HG02884 (cell line): ENCODE measurements at regions not wholly inside any gene's neighbourhood (a gene's known extent, or its start where the extent isn't known, plus 50 kb on each side); places are given as distances from the start of the nearest gene placed in this dataset.

Experiments used
- ATAC-seq: cut with Tn5 transposase; IDR thresholded peaks from one replicate; pipeline ENCODE4 v1.9.1; 2021; ENCODE audit warnings: mild to moderate bottlenecking, moderate library complexity; ENCODE audit not compliant: unreplicated experiment

DNA sequence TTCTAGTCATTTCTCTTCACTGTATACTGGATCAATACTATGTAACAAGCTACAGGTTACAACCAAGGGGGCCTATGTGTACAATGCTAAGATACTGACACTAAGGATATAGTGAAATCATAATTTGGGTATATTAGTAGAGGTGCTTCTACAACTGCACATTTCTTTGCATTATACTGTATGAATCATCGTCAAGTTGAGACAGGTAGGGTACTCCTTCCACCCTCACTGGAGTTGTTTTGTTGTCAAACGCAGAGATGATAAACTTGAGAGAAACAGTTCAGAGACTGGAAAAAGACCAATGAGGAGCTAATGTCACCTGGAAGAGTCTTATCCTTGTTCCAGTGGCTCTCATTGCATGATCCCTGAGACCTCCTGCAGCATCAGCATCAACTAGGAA, 208.2 kb upstream of the PRPS1L1 start:
- ATAC-seq, result no peak

DNA sequence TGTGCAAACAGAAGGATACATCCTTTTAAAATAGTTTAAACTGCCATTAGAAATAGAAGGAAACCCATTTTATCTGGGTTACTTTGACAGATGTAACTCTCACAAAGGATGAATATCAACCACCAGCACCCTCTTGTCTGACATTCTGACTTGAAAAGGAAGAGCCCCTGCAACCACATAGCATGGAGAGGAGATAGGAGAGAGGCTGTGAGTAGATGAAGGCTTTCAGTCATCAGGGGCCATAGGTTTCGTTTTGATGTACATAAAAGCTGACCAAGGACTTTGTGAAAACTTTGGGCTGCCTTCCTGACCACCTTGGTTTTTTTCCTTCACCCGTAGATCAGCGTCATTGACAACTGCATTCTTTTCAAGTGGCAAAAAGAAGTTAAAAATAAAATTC, 211.6 kb upstream of the PRPS1L1 start:
- ATAC-seq, result no peak

DNA sequence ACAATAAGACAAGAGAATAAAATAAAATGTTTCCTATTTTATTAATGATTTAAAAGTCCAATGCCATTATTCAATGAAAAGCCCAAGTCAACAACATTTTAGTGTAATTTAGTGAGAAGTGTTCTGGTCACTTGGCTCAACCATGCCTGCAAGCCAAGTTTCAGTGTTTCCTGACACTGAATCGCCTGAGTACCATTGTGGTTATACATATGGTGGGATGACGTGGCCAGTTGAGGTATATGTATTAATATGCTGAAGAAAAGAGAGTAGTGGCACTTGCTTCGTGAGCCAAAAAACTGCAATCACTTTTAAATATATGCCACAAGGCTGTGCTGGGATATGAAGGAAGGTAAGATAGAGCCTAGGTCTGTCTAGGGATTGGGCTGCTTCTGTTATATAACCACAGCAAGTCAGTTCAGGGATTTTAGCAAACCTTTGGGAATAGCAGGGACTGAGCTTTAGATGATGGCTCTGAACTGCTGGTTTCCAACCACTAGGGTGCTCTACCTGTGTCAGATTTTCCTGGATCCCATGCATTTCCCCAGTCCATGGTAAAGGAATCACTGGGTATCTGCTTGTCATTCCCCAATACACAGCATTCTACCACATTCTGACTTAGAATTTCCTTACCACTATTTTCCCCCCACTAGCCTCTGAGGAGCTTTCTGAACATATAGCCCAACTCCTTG, 214.0 kb upstream of the PRPS1L1 start:
- no peak for ATAC-seq

DNA sequence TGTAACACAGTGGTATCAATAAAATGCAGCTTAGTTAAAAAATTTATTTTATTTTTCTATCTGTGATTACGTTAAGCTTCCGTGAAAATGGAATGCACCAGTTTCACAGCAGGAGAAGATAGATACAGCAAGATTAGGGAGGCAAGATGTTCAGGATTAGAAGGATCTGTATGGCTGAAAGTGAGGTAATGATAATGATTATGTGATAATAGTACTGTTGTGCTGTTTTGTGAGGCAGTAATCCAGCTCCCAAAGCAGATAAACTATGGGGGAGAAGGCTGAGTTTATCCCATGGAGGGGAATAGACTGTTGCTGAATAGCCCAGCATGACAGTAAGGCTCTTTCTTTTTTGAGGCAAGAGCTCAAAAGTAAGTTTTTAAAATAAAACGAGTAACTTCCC, 216.1 kb upstream of the PRPS1L1 start:
- ATAC-seq, result no peak

DNA sequence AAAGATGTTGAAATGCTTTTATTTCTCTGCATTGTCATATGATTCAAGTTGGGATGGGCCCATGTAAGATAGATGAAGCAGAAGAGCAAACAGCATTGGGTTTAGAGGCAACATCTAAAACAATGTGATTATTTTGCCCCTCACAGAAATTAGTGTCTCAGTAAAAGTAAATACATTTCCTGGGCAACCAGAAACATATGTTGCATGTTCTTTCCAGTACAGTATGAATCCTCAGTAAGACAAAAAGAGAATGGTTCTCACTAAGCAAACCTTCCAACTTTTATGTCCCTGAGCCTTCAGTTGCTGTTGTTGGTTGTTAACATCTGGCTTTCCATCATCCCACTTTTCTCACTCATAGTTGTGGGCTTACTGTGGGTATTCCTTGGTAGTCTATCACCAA, 222.5 kb upstream of the PRPS1L1 start:
- ATAC-seq, result no peak

DNA sequence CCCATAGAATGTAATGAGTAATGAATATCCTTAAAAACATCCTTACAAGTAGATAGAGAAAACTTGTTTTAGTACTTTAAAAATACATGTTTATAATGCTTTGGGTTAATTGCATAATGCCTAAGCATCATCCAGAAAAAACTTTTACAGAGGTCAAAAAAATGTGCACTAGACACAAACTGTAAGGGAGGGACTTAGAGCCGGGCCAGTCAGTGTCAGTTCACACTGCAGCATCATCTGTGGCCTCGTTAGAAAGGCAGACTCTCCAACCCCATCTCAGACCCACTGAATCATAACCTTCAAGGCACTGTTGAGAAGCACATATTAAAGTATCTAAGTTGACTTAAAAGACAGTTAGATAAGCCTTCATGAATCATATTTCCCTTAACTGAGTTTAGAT, 230.1 kb upstream of the PRPS1L1 start:
- ATAC-seq, result no peak

DNA sequence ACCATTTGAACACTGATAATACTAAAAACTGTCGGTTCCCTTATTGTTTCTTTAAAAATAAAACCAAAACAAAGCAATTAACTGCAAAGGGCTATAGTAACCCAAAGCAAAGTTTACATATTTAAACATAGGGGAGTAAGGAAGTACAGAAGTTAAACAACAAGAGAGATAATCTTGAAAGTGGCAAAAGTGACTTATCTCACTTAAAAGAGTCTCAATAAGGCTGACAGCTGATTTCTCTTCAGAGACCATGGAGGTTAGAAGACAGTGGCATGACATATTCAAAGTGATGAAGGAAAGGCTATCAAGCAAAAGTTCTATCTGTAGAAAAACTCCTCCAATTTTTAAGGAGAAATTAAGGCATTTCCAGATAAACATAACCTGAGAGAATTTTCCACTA, 233.5 kb upstream of the HDAC9 start:
- no peak for ATAC-seq

DNA sequence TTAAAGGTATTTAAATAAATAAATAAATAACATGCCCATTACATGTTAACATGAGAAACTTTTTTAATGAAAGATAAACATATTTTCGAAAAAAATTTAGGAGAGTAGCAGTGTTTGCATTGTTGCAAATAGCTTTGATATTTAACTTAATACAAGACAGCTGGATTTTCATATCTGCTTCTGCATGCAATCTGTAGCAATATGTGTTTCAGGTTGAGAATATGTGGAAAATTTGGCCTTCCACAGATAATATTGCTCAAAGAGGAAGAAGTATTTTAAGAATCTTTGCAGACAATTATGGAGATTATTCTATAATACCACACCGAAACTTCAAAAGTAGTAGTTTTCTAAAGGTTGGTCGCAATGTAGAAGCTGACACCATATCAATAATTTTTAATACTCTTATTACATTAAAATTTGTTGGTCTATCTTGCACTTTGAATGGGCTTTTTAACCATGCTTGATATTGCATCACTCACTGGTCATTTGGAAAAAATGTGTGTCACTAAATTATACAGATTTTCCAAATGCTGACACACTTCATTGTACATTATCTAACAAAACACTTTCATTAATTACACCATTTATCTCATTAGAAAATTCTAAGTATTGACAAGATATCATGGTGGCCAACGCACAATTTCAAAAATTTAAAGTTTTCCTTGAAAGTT, 229.8 kb upstream of the HDAC9 start:
- no peak for ATAC-seq

DNA sequence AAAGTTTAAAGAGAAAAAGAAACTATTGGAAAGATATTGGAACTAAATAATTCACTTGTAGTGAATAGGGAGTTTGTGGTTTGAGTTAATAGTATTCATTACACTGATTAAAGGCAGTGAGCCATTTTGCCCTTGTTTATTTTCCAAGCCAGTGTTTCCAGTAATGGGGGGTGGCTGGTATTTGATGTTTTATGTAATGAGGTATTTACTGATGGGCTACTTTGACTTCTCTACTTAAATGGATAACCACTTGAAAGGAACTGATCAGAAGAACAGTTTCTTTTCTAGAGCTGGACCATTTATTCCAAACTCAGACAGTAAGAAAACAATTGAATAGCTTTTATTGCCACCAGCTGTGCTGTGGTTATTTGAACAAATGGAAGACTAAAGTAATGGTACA, 227.0 kb upstream of the HDAC9 start:
- no peak for ATAC-seq

DNA sequence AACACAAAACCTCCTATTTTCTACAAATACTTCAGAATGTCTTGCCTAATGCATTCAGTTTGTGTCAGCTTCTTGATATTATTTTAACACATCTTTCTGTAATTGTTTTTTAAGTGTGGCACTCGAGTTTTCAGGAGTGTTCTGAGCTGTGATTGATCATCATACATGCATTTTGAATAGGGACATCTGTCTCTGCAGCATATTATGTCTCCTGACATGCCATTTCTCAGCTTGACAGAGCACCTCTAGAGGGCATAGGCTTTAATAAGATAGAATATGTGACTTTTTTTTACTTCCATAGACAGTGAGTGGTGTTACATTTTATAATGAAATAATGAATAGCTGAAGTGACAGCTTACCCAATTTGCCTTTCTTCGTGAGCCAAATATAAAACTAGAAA, 219.2 kb upstream of the HDAC9 start:
- ATAC-seq, result no peak

DNA sequence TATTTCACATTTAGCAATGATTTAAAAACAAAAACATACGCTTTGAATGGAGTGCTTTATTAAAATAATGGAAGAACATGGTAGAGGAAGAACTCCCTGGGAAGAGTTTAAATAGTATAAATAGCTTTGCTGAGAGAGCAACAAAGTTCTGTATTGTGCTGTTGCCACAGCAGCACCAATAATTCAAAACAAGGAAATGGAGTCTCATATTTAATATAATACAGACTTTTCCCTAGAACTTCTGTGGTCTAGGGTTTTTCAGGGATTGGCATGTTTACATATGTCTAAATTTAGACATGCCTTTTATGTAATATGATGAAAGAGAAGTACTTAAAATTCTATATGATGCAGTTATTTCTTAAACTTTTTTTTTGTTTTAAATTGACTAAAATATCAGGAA, 217.2 kb upstream of the HDAC9 start:
- ATAC-seq, result no peak

DNA sequence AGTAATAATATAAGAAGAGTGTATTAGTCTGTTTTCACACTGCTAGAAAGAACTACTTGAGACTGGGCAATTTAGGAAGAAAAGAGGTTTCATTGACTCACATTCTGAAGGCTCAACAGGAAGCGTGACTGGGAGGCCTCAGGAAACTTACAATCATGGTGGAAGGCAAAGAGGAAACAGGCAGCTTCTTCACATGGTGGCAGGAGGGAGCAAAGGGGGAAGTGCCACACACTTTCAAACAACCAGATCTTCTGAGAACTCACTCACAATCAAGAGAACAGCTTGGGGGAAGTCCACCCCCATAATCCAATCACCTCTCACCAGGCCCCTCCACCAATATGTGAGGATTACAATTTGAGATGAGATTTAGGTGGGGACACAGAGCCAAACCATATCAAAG, 212.5 kb upstream of the HDAC9 start:
- ATAC-seq, result no peak

DNA sequence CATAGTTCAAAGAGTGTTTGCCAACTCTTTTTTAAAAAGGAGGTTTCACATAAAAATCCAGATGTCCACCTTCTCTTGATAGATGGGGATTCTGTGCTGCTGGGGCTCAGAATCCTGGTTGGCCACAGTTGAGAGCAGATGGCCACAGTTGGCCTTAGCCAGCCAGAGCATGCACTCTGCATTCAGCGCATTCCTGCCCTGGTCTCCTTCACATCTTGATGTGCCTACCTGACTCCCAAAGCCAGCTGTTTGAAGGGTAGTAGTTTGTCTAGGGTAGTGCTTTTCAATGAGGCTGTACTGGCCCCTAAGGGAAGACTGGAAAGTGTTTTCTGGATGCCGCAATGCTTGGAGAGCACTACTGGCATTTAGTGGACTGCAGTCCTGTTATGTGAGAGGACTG, 208.1 kb upstream of the HDAC9 start:
- no peak for ATAC-seq

DNA sequence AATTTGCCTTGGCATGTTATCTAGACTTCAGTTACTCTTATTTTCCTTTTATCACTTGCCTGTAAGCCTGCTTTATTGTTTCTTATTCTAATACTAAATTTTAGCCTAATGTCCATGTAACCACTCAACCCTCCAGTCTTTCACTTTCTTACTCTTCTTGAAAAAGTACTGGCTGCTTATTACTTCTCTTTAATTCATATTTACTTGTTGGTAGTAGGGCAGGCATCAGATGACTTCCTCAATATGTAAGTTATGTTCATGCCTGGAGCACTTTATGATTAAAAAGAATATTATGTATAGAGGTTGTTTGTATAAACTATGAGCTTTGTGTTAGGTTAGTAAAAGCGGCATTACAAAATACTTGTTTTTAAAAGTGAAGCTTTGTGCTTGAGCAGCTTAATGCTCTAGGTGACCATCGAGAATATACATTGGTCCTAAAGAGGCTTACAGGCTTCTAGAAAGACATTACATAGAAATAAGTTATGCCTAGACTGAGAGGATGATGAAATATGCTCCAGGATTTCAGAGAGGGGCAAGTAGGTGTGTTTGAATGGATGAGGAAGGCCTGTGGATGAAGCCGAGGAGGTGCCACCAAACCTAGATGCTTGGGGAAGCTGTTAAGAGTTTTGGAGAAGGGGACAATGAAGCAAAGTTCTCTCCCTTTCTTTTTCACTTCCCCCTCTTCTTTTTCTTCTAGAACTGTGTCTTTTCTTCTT, 207.1 kb upstream of the HDAC9 start:
- ATAC-seq, result no peak

DNA sequence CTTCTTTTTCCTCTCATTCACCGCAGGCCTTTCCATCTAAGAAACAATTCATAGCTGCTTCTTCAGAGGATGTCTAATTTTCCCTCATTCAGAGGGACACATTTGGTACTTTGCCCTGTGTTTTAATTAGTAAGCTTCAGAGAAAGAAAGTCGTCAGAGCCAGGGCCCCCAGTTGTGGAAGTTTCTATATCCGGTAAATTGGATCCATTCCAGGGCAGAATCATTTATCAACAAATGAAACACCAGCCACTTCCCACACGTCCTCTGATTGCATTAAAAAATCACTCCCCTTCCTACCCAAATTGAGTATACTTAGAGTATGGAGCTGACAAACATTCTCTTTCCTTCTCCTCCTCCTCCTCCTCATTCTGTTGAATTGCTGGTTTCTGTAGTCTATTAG, 205.8 kb upstream of the HDAC9 start:
- no peak for ATAC-seq

DNA sequence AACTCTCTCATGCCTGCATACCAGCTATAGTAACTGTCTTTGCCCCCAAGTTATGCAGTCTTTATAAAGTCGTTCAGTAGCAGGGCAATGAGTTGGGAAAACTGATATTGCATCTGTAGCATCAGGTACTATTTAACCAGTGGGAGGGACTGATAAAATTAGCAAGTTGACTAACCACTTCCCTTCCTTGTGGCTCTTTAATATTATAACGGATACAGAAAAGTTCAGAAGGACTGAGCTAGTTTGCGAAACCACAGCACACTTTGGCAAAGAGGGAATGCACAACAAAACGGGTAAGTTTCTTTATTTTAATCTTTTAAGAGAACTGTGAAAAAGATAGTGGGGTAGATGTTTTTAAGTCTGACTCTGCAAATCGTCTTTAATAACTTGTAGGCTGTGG, 205.3 kb upstream of the HDAC9 start:
- ATAC-seq, result peak; percentile 60

DNA sequence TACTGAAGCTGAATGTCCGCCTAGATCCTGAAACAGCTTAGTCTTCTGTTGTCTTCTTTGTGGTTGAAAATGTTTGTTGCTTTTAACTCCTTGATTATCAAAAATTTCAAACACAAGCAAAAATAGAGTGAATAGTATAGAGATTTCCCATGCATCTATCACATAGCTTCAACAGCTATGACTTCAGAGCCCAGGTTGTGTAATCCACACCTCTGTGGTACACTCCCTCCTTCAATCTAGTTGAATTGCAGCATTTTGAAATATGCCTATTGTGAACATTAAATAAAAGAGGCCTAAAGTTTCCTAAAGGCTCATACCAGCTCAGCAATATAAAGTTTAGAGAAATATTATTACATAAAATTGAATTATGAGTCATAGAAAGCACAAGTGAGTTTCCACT, 204.7 kb upstream of the HDAC9 start:
- ATAC-seq, result no peak

DNA sequence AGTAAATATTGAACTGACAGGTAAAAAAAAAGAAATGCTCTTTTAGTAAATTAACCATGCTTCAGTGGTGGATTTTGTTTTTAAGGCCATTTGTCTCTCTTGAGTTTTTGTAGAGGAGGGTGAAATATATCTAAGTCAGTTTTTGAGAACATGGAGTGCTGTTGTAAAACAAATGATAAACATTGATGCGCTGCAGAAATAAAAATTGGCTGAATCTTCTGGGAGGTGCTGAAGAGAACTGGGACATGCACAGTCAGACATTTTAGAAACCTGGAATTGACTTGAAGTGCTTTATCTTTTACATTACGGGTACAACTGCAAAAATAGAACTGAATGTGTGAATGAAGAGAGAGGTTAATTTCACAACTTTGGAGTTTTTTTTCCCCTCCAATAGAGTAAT, 203.0 kb upstream of the HDAC9 start:
- no peak for ATAC-seq

DNA sequence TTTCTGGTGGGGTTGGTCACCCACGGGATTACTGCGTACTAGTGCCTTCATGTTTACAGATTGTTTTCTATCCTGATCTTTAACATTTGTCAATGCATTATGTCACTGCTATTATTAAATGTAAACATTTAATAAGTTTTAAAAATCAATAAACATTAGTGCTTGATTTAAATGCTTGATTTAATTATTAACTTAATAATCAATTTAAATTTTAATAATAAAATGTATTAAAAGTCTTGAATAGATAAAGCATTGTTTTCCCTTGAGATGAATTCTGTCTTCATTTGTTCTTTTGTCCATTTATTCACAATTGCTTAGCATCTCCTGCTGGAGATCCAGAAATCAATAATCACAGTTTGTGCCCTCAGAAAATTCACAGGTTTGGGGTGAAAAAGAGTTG, 201.8 kb upstream of the HDAC9 start:
- ATAC-seq, result no peak

DNA sequence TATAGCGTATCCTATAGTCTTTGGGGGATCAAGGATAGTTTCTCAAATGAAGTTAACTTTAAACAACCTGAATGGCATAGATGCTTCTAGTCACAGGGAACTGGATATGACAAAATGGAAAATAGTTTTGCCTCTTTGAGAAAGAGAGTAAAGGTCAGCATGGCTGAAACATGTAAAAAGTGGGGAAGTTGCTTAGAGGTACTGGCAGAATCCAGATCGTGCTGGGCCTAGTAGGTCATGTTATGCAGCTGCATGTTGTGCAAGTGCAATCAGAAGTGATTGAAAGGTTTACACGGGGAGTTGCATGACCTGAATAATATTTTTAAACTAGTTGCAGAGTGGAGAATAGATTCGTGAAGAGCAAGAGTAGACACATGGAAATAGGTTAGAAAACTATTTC, 201.1 kb upstream of the HDAC9 start:
- no peak for ATAC-seq

DNA sequence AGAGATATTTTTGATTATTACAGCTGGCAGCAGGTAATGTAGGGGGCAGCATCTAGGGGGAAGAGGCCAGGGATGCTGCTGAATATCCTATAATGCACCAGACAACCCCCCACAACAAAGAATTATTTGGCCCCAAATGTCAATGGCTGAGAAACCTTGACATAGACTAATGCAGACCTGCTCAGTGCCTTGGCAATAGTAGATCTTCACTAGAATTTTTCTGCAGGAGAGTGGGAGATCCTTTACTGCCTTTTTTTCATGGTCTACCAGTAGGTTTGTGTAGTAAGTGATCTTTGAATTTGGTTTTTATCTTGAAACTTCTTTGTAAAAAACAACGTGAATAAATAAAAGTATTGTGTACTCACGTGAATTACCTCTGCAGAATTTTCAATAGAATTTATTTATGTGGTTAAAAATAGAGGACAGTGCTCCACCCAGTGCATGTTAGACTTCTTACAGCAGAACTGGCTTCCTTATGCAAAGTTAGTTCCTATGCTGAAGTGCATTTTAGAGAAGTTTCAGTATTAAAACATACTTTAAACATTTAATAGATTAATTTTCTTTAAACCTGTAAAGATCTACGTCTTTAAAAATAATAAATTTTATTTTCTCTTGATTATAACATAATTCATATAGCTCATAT, 199.6 kb upstream of the HDAC9 start:
- ATAC-seq, result no peak

DNA sequence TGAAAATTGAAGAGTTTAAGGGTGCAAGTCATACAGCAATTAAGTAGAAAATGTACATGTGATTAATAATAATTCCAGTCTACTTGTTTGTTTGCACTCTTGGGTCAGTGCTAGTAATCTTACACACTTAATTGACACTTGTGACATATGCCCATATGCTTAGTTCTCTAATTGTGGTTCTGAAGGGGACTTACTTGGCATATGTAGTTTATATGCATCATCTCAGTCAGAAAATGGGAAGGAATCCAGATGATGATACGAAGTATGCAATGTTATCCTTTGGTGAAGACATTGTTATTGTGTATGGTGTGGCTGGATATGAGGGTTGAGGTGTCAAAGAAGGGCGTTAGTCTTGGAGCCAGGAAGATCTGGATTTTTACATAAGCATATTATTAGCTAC, 193.5 kb upstream of the HDAC9 start:
- ATAC-seq, result no peak
